RKO (cell line): ENCODE measurements at regions not wholly inside any gene's neighbourhood (a gene's known extent, or its start where the extent isn't known, plus 50 kb on each side); places are given as distances from the start of the nearest gene placed in this dataset.

ENCODE experiments used
- DNase-seq: peaks from one replicate; pipeline ENCODE4 v3.0.0-alpha.2; 2016; ENCODE audit warnings: low spot score

DNA sequence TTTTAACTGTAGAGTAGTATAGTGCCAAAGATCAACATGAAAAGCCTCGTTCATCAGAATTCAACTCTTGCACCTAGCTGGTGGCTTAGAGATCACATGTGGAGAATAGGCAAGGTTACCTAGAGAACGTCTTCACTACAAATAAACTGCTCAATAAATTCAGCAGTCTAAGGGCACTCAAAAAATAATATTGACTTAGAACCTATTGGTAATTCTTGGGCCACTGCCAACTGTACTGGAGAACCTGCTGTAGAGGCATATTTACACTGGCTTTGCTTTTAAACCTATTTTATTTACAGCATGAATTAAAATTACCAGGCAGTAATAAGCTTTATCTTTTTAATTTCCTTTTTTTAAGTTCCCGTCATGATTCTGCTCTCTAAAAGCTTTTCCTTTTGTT lies 343.7 kb downstream of the PDHA2 start:
- no peak for DNase-seq

DNA sequence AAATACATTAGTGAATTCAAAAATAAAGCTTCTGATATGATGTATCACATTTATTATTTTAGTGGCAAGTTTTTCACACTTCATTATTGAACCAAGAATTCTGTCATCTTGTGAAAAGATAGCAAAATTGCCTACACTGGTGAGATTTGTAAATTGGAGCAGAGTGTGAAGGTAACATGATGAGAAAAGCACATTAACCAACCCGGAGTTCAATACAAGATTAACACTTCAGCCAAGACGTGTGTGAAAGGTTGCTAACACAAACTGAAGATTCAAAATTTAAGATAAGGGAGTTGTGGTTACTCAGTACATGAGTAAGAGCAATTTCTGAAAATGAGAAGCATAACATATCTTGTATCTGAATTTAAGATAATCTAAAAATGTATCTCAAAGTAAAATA lies 346.7 kb downstream of the PDHA2 start:
- no peak for DNase-seq

GRCh38 chr4:96189761-96190160 lies 349.9 kb downstream of the PDHA2 start:
- DNase-seq = no peak

GRCh38 chr4:96193061-96193460 lies 353.2 kb downstream of the PDHA2 start:
- no peak for DNase-seq

DNA sequence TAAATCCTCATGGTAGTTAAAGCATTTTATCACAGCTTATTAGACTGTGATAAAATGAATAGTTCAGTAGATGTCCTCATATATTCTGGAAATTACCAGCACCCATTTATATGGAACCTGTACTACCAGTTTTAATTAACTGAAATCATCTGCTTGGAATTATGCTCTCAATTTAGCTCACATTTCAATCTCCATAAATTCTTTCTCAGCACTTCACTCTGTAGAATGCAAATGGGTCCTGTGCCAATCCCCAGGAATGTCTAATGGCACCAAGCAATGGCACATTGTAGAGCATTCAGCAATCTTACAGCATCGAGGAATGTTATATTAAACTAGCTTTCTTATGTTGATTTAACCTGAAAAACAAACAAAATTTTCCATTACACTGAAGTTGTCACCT lies 355.1 kb downstream of the PDHA2 start:
- DNase-seq = no peak

DNA sequence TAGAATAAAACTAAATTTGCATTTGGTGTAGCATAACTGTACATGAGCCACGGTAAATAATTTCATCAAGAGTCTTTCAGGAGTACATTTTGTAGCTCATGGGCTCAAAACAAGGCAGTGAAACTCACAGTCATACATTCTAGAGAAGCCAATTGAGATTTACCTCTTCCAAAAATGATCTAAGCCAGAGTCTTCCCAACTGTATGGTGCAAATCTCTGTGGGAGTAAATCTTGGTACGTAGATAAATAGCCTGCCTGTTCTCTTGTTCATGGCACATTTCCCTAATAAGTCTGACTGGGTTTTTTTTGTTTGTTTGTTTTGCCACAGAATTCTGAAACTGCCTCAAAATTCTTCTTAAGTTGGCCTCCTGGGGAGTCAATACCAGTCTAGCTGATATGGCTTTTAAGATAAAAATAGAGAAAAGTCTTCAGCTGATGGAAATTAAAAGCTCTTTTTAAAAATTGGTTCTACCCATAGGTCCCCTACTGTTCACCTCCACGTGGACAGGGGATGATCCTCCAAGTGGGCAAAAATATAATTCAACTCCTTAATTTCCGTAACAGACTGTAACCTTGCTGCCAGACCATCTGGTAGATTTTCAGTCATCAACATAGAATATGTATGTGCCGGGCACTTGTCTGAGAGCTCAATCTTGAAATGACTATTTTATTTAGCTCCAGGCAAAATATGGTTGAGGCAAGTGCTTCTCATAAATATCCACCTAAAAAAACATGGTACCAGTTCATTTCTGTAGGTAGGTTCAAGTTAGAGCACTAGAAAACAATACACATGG lies 365.4 kb downstream of the PDHA2 start:
- DNase-seq = no peak

DNA sequence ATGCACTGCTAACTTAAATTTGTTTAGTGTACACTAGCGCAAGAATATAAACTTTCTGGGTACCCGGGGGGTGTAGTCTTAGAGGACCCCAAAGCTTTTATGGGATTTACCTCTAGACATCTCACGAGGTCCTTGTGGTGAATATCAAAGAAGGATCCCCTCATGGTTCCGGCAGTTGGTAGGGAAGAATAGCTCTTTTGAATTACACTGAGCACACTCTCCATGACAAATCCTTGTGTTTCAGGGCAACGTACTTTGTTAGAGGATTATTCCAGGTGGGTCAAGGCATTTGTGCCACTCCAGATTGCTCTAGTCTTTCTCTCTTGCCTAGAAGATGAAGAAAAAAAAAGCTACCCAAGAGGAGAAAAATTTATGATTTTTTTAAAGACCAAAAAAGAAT lies 387.6 kb downstream of the PDHA2 start:
- no peak for DNase-seq

DNA sequence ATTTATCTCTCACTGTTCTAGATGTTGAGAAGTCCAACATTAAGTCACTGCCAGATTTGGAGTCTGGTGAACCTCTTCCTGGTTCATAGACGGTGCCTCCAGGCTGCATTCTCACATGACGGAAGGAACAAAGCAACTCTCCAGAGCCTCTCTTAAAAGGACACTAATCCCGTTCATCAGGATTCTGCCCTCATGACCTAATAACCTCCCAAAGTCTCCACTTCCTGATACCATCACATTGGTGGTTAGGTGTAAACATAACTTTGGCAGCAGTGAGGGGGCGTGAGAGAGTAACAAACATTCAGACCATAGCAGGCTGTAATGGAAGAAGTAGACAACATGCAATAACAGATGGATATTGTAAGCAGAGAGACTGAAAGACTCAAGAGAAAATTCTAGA lies 388.6 kb downstream of the PDHA2 start:
- DNase-seq = no peak

DNA sequence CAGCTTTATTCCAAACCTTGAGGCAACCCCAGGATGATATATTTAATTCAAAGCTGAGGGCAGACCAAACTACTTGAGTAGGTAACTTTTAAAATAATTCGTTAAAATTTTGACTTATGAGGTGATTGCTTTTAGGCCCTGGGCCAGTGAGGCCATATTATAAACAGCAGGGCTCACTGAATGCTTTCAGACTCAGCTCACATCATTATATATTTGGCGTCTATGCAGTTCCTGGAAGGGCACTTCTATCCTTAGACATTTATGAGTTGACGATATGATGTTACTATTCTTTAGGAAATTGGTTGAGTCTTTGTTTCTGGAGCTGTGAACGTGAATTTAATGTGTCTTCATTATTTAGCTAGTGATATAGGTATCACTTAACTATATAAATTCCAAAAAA lies 400.1 kb downstream of the PDHA2 start:
- no peak for DNase-seq

- DNase-seq = no peak
These were observed 401.9 kb downstream of the PDHA2 start for GRCh38 chr4:96241819-96242218.

GRCh38 chr4:96247096-96247495 lies 407.2 kb downstream of the PDHA2 start:
- no peak for DNase-seq

DNA sequence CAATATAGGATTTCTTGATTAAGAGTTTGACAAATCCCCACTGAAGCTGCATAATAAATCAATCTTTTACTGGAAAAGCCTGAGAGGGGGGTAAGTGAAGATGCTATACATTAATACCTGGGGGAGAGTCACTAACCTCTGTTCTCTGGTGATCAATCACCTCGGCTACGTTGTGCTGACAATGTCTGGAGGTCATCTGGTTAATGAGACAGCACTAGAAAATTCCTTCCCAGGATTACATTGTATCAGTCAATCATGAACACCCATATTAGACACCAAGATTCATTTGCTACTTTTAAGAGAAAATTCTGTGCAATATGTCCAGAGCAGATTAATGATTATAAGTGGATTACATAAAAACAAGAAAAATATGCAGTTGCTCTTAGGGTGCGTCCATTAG lies 408.3 kb downstream of the PDHA2 start:
- DNase-seq = no peak

- DNase-seq = no peak
These were observed 420.3 kb downstream of the PDHA2 start for GRCh38 chr4:96260064-96260682.

- DNase-seq = no peak
These were observed 422.2 kb downstream of the PDHA2 start for GRCh38 chr4:96262057-96262456.

DNA sequence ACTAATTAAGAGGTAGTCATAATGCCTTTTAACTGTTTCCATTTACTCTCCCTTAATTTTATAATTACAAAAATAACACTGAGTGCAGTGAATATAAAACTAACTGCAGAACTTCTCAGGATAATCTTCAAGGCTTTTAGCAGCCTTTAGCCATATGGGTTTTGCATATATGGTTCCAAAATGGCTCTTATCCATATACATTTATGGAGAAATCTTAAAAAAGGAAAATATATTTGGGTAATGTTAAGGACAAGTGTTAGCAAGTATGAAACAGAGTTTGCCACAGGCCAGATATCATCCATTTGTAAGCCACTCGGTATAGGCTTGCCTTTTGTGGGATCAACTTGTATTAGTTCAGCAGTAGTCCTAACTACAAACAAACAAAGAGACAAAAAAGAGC lies 423.4 kb downstream of the PDHA2 start:
- no peak for DNase-seq

GRCh38 chr4:96264941-96265463 lies 425.1 kb downstream of the PDHA2 start:
- DNase-seq = no peak

GRCh38 chr4:96293806-96294205 lies 453.9 kb downstream of the PDHA2 start:
- no peak for DNase-seq

GRCh38 chr4:96295143-96295741 lies 455.3 kb downstream of the PDHA2 start:
- DNase-seq = no peak

GRCh38 chr4:96301715-96302114 lies 461.8 kb downstream of the PDHA2 start:
- DNase-seq = no peak

GRCh38 chr4:96305030-96305429 lies 465.1 kb downstream of the PDHA2 start:
- DNase-seq = no peak

- DNase-seq = no peak
These were observed 472.3 kb downstream of the PDHA2 start for GRCh38 chr4:96312046-96312685.

- DNase-seq = no peak
These were observed 475.9 kb downstream of the PDHA2 start for GRCh38 chr4:96315815-96316214.

- DNase-seq = no peak
These were observed 476.9 kb downstream of the PDHA2 start for GRCh38 chr4:96316776-96317175.
